Suprapubic skin (tissue), 4 donors: ENCODE measurements at regions not wholly inside any gene's neighbourhood (a gene's known extent, or its start where the extent isn't known, plus 50 kb on each side); places are given as distances from the start of the nearest gene placed in this dataset.

ENCODE experiments used
- DNase-seq, 2 donors: peaks; one replicate each; pipeline ENCODE4 v3.0.0-alpha.2; 2019; ENCODE audit warnings: low spot score in 2 of 2
- H3K27ac ChIP-seq: fragments of 200-600 bp; sonication (generic); one replicate; pipeline ENCODE4 v1.5.1; 2019
- H3K27me3 ChIP-seq: fragments of 200-600 bp; sonication (generic); one replicate; pipeline ENCODE4 v1.5.1; 2019
- H3K36me3 ChIP-seq: fragments of 200-600 bp; sonication (generic); one replicate; pipeline ENCODE4 v1.5.1; 2019
- H3K4me1 ChIP-seq: fragments of 200-600 bp; sonication (generic); one replicate; pipeline ENCODE4 v1.5.1; 2019
- H3K4me3 ChIP-seq: fragments of 200-600 bp; sonication (generic); one replicate; pipeline ENCODE4 v1.5.1; 2019; ENCODE audit warnings: mild to moderate bottlenecking
- H3K9me3 ChIP-seq: fragments of 200-600 bp; sonication (generic); one replicate; pipeline ENCODE4 v1.5.1; 2019
- CTCF ChIP-seq, 2 donors: fragments of 200-600 bp in 1 of 2; fragments of 450-650 bp in 1 of 2; sonication (generic) in 1 of 2; IDR thresholded peaks; one replicate each; pipeline ENCODE4 v1.5.1; 2016 to 2019; ENCODE audit warnings: antibody characterized with exemption in 2 of 2, mild to moderate bottlenecking in 1 of 2, moderate library complexity in 1 of 2
- EP300 ChIP-seq: sonication (generic); formaldehyde crosslinking; IDR thresholded peaks from one replicate; pipeline ENCODE4 v1.6.1; 2017; ENCODE audit warnings: antibody characterized with exemption
- POLR2A ChIP-seq, 2 donors: fragments of 450-650 bp; IDR thresholded peaks; one replicate each; pipeline ENCODE4 v1.6.1; 2017; ENCODE audit warnings: antibody characterized with exemption in 2 of 2, mild to moderate bottlenecking in 2 of 2, moderate library complexity in 2 of 2
- POLR2AphosphoS5 ChIP-seq, 3 donors: sonication (generic); formaldehyde crosslinking; IDR thresholded peaks; one replicate each; pipeline ENCODE4 v1.6.1; 2017; ENCODE audit warnings: antibody characterized with exemption in 3 of 3
- WGBS: methylation state at CpG from one replicate; pipeline ENCODE4 v1.1.5; 2018; 5-methylcytosine and 5-hydroxymethylcytosine counted together

- Histone ChIP-seq H3K9me3 (no peaks in the 10 kb centered on the region), H3K36me3 (no peaks in the 10 kb centered on the region), H3K27ac (no peak overlapping the region), H3K4me1 (no peaks in the 10 kb centered on the region), H3K27me3 (no peaks in the 10 kb centered on the region), H3K4me3 (no peak overlapping the region)
- TF ChIP-seq POLR2A (IDR thresholded peaks at IDR 0.05), result no peak
- no peak for TF ChIP-seq CTCF (IDR thresholded peaks at IDR 0.05)
- no peak for TF ChIP-seq EP300
- TF ChIP-seq POLR2AphosphoS5 (IDR thresholded peaks at IDR 0.05), result no peak
- 48% methylated on average over 3 of the region's 3 CpGs for WGBS
- DNase-seq, result no peak
Observed at GRCh38 chr10:117755659-117756014, 213.1 kb downstream of the EMX2 start.

- H3K27ac ChIP-seq, result no peak overlapping the region
- H3K9me3 ChIP-seq, result no peaks in the 10 kb centered on the region
- H3K4me3 ChIP-seq, result no peak overlapping the region
- no peak for TF ChIP-seq EP300
- TF ChIP-seq POLR2A (IDR thresholded peaks at IDR 0.05), result no peak
- TF ChIP-seq POLR2AphosphoS5 (IDR thresholded peaks at IDR 0.05), result no peak
- no peaks in the 10 kb centered on the region for H3K36me3 ChIP-seq
- peaks cover 11% of the 10 kb centered on the region for H3K27me3 ChIP-seq
- H3K4me1 ChIP-seq, result no peaks in the 10 kb centered on the region
- 46% methylated on average over 9 of the region's 9 CpGs for whole genome bisulfite sequencing
- no peak for DNase-seq
Observed at GRCh38 chr10:117757086-117757720, 214.7 kb downstream of the EMX2 start.

GRCh38 chr10:117759266-117759665, 216.7 kb downstream of the EMX2 start:
- Histone ChIP-seq H3K36me3 (no peaks in the 10 kb centered on the region), H3K27ac (no peak overlapping the region), H3K9me3 (no peaks in the 10 kb centered on the region), H3K4me1 (no peaks in the 10 kb centered on the region), H3K27me3 (peaks cover 11% of the 10 kb centered on the region), H3K4me3 (no peak overlapping the region)
- DNase-seq, result no peak
- 97% methylated on average over 11 of the region's 11 CpGs for WGBS
- TF ChIP-seq POLR2AphosphoS5 (IDR thresholded peaks at IDR 0.05) (no peak), POLR2A (IDR thresholded peaks at IDR 0.05) (no peak), CTCF (IDR thresholded peaks at IDR 0.05) (no peak), EP300 (no peak)

- no peak overlapping the region for H3K4me3 ChIP-seq
Observed at GRCh38 chr10:117761695-117762094, 219.1 kb downstream of the EMX2 start.

GRCh38 chr10:117762126-117762818, 219.7 kb downstream of the EMX2 start:
- TF ChIP-seq CTCF (IDR thresholded peaks at IDR 0.05) (no peak), EP300 (no peak), POLR2AphosphoS5 (IDR thresholded peaks at IDR 0.05) (no peak), POLR2A (IDR thresholded peaks at IDR 0.05) (no peak)
- WGBS, result 78% methylated on average over 13 of the region's 14 CpGs
- no peaks in the 10 kb centered on the region for H3K9me3 ChIP-seq
- H3K4me1 ChIP-seq, result no peaks in the 10 kb centered on the region
- no peaks in the 10 kb centered on the region for H3K36me3 ChIP-seq
- H3K27me3 ChIP-seq, result peaks cover 11% of the 10 kb centered on the region
- H3K27ac ChIP-seq, result no peak overlapping the region
- no peak overlapping the region for H3K4me3 ChIP-seq
- no peak for DNase-seq

More at GRCh38 chr10:117761695-117762094, 219.1 kb downstream of the EMX2 start:
- TF ChIP-seq CTCF (IDR thresholded peaks at IDR 0.05), result no peak
- TF ChIP-seq POLR2AphosphoS5 (IDR thresholded peaks at IDR 0.05), result no peak
- no peak for TF ChIP-seq EP300
- no peak for TF ChIP-seq POLR2A (IDR thresholded peaks at IDR 0.05)
- H3K36me3 ChIP-seq, result no peaks in the 10 kb centered on the region
- no peaks in the 10 kb centered on the region for H3K9me3 ChIP-seq
- no peak overlapping the region for H3K27ac ChIP-seq
- H3K4me1 ChIP-seq, result no peaks in the 10 kb centered on the region
- no peak for DNase-seq
- H3K27me3 ChIP-seq, result peaks cover 11% of the 10 kb centered on the region
- WGBS, result 71% methylated on average over 6 of the region's 6 CpGs
